ENCODE measurements at regions not wholly inside any gene's neighbourhood (a gene's known extent, or its start where the extent isn't known, plus 50 kb on each side); places are given as distances from the start of the nearest gene placed in this dataset.

DNA sequence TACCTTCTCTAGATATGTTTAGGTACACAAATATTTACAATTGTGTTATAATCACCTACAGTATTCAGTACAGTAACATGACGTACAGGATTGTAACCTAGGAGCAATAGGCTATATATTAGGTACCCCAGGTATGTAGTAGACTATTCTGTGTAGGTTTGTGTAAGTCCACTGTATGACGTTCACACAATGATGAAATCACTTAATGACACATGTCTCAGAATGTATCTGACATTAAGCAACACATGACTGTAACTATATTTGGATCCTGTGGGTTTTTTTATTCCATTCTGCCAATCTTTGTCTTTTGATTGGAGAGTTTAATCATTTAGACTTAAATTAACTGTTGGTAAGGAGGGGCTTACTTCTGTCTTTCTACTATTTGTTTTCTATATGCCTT lies 52.1 kb downstream of the STYXL2 start:
- DNase-seq (no peak), ATAC-seq (ENCODE audit: low read depth) (no peak)
- CTCF ChIA-PET = no interaction called here
- Mint-ChIP-seq H3K27me3 (peaks cover 33% of the 10 kb centered on the region), H3K27ac (no peak overlapping the region), H3K4me3 (no peak overlapping the region), H3K4me1 (no peaks in the 10 kb centered on the region), H3K36me3 (ENCODE audit: low read depth) (peaks cover 2% of the 10 kb centered on the region), H3K9me3 (peaks cover 15% of the 10 kb centered on the region)
- POLR2A ChIA-PET = no interaction called here
- TF ChIP-seq, protein P1, sequence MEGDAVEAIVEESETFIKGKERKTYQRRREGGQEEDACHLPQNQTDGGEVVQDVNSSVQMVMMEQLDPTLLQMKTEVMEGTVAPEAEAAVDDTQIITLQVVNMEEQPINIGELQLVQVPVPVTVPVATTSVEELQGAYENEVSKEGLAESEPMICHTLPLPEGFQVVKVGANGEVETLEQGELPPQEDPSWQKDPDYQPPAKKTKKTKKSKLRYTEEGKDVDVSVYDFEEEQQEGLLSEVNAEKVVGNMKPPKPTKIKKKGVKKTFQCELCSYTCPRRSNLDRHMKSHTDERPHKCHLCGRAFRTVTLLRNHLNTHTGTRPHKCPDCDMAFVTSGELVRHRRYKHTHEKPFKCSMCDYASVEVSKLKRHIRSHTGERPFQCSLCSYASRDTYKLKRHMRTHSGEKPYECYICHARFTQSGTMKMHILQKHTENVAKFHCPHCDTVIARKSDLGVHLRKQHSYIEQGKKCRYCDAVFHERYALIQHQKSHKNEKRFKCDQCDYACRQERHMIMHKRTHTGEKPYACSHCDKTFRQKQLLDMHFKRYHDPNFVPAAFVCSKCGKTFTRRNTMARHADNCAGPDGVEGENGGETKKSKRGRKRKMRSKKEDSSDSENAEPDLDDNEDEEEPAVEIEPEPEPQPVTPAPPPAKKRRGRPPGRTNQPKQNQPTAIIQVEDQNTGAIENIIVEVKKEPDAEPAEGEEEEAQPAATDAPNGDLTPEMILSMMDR (IDR thresholded peaks at IDR 0.05) = no peak
- intact Hi-C loops (cut with micrococcal nuclease) = no loop called here

DNA sequence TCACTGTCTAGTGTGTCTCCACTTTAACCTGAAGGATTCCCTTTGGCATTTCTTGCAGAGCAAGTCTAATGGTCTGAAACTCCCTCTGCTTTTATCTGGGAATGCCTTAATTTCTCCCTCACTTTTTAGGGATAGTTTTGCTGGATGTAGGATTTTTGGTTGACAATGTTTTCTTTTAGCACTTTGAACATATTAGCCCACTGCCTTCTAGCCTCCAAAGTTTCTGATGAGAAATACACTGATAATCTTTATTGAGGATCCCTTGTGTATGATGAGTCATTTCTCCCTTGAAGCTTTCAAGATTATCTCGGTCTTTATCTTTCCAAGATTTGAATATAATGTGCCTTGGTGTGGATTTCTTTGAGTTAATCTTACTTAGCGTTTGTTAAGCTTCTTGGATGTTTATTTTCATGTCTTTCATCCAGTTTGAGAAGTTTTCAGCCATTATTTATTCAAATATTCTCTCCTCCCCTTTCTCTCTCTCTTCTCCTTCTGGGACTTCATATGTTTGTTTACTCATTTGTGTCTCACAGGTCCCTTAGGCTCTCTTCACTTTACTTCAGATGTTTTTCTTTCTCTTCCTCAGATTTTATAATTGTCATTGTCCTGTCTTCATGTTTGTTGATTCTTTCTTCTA lies 53.1 kb downstream of the STYXL2 start:
- H3K36me3 Mint-ChIP-seq (ENCODE audit: low read depth) = peaks cover 2% of the 10 kb centered on the region
- no peak overlapping the region for H3K27ac Mint-ChIP-seq
- H3K9me3 Mint-ChIP-seq = peaks cover 15% of the 10 kb centered on the region
- H3K4me3 Mint-ChIP-seq = no peak overlapping the region
- ATAC-seq (ENCODE audit: low read depth) (no peak), DNase-seq (no peak)
- intact Hi-C loops (cut with micrococcal nuclease) = no loop called here
- H3K27me3 Mint-ChIP-seq = peaks cover 39% of the 10 kb centered on the region
- CTCF ChIA-PET = no interaction called here
- TF ChIP-seq, protein P1 (IDR thresholded peaks at IDR 0.05) = no peak
- no peaks in the 10 kb centered on the region for H3K4me1 Mint-ChIP-seq
- POLR2A ChIA-PET = no interaction called here

DNA sequence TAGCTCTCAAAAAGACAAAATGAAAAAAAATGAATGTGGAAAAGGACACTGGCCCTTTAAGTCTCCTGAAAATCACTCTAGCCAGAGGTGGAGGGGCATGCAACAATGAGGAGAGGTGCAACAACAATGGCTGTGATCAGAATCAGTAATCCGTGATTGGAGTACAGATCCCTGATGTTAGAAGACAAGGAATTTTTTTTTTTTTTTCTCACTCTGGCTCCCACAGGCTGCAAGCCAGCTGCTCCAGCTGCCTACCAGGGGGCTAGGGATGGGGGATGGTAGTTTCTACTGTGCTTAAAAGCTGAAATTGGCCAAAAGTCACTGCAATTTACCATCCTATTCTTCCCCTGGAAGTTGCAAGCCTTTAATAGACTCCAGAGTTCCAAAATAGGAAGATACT lies 54.5 kb downstream of the STYXL2 start:
- peaks cover 41% of the 10 kb centered on the region for H3K27me3 Mint-ChIP-seq
- ChIA-PET CTCF (no interaction called here), POLR2A (no interaction called here)

DNA sequence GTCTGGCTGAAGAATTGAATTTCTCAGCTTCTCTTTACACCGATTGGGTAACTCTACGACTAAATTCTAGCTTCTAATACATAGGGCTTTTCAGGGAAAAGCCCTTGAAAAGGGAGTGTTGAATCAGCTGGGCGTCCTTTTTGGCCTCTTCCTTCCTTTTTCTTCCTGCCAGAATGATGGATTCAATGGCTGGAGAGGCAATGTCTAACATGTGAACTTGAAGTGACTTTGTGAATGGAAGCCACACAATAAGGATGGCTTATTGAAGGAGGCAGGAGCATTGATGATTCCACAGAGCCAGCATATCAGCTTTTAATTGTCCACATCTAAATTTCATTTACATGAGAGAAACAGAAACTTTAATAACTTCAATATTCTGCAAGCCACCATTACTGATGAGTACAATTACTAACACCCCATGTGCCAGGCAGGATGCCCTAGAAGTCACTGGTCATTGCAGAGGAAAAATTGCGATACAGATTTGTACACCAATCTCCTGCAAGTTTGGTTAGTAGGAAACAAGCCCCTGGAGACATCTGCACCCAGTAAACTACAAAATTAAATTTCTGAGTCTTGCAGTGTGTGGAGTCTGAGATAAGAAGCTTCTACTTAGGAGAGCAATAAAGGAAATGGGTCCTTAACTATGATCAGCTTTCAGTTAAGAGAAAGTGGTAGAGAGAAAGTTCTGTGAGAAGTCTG lies 56.1 kb downstream of the STYXL2 start:
- TF ChIP-seq, protein P1 (IDR thresholded peaks at IDR 0.05) = no peak
- ChIA-PET POLR2A (no interaction called here), CTCF (no interaction called here)
- no peak overlapping the region for H3K4me3 Mint-ChIP-seq
- no peaks in the 10 kb centered on the region for H3K4me1 Mint-ChIP-seq
- ATAC-seq (ENCODE audit: low read depth) = no peak
- H3K27ac Mint-ChIP-seq = no peak overlapping the region
- H3K36me3 Mint-ChIP-seq (ENCODE audit: low read depth) = peaks cover 2% of the 10 kb centered on the region
- peaks cover 40% of the 10 kb centered on the region for H3K27me3 Mint-ChIP-seq
- intact Hi-C loops (cut with micrococcal nuclease) = no loop called here
- DNase-seq = no peak
- peaks cover 15% of the 10 kb centered on the region for H3K9me3 Mint-ChIP-seq

More for the DNA sequence above, 54.5 kb downstream of the STYXL2 start:
- Mint-ChIP-seq H3K36me3 (ENCODE audit: low read depth) (peaks cover 2% of the 10 kb centered on the region), H3K27ac (no peak overlapping the region), H3K9me3 (peaks cover 15% of the 10 kb centered on the region), H3K4me3 (no peak overlapping the region), H3K4me1 (no peaks in the 10 kb centered on the region)
- TF ChIP-seq, protein P1 (IDR thresholded peaks at IDR 0.05) = no peak
- ATAC-seq (ENCODE audit: low read depth) (no peak), DNase-seq (no peak)
- intact Hi-C loops (cut with micrococcal nuclease) = no loop called here

DNA sequence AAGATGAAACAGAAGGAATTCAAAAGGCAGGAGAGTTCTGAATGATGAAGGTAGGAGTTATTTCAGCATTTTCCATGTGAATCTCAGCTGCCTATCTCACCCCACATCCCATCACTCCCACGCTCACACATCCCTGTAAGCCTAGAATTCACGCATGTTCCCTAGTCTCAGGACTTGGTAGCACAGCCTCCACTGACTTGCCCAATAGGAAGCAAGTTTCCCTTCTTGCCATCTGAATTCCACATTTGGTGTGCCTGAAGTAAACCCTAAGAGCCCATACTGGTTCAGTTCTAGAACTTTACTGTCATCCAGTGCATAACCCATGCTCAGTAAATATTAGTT lies 56.6 kb downstream of the STYXL2 start:
- H3K27me3 Mint-ChIP-seq = peaks cover 35% of the 10 kb centered on the region
- TF ChIP-seq, protein P1 (IDR thresholded peaks at IDR 0.05) = no peak
- H3K9me3 Mint-ChIP-seq = peaks cover 15% of the 10 kb centered on the region
- intact Hi-C loops (cut with micrococcal nuclease) = no loop called here
- POLR2A ChIA-PET = no interaction called here
- no peak overlapping the region for H3K27ac Mint-ChIP-seq
- no peaks in the 10 kb centered on the region for H3K4me1 Mint-ChIP-seq
- CTCF ChIA-PET = no interaction called here
- no peak for DNase-seq
- no peak overlapping the region for H3K4me3 Mint-ChIP-seq
- H3K36me3 Mint-ChIP-seq (ENCODE audit: low read depth) = peaks cover 2% of the 10 kb centered on the region
- ATAC-seq (ENCODE audit: low read depth) = no peak

Data from activated B cell treated with CpG ODN at 0.5 μM for 24 hours (primary cell).